ENCODE measurements at regions not wholly inside any gene's neighbourhood (a gene's known extent, or its start where the extent isn't known, plus 50 kb on each side); places are given as distances from the start of the nearest gene placed in this dataset.

GRCh38 chr13:104422668-104423067, 1356.5 kb upstream of the SLC10A2 start:
- H3K4me1 Mint-ChIP-seq (ENCODE audit: low read depth): no peaks in the 10 kb centered on the region
- no peak overlapping the region for H3K4me3 Mint-ChIP-seq (ENCODE audit: unreplicated experiment)
- no peaks in the 10 kb centered on the region for H3K9me3 Mint-ChIP-seq (ENCODE audit: low read depth)
- no peaks in the 10 kb centered on the region for H3K27me3 Mint-ChIP-seq (ENCODE audit: low read depth)
- no peak for DNase-seq (ENCODE audit: low spot score)
- TF ChIP-seq CTCF (IDR thresholded peaks at IDR 0.05): no peak
- H3K36me3 Mint-ChIP-seq (ENCODE audit: low read depth): no peaks in the 10 kb centered on the region
- H3K27ac Mint-ChIP-seq (ENCODE audit: unreplicated experiment): no peak overlapping the region

- no peak for DNase-seq (ENCODE audit: low spot score)
- no peaks in the 10 kb centered on the region for H3K9me3 Mint-ChIP-seq (ENCODE audit: low read depth)
- H3K4me3 Mint-ChIP-seq (ENCODE audit: unreplicated experiment): no peak overlapping the region
- no peak overlapping the region for H3K27ac Mint-ChIP-seq (ENCODE audit: unreplicated experiment)
- H3K4me1 Mint-ChIP-seq (ENCODE audit: low read depth): no peaks in the 10 kb centered on the region
- H3K27me3 Mint-ChIP-seq (ENCODE audit: low read depth): no peaks in the 10 kb centered on the region
- no peaks in the 10 kb centered on the region for H3K36me3 Mint-ChIP-seq (ENCODE audit: low read depth)
- no peak for TF ChIP-seq CTCF (IDR thresholded peaks at IDR 0.05)
Observed at GRCh38 chr13:104416973-104417372, 1350.8 kb upstream of the SLC10A2 start.

GRCh38 chr13:104414771-104415170, 1348.6 kb upstream of the SLC10A2 start:
- no peak for TF ChIP-seq CTCF (IDR thresholded peaks at IDR 0.05)
- Mint-ChIP-seq H3K27me3 (ENCODE audit: low read depth) (no peaks in the 10 kb centered on the region), H3K4me3 (ENCODE audit: unreplicated experiment) (no peak overlapping the region), H3K4me1 (ENCODE audit: low read depth) (peaks cover 5% of the 10 kb centered on the region), H3K9me3 (ENCODE audit: low read depth) (no peaks in the 10 kb centered on the region), H3K36me3 (ENCODE audit: low read depth) (no peaks in the 10 kb centered on the region), H3K27ac (ENCODE audit: unreplicated experiment) (no peak overlapping the region)
- DNase-seq (ENCODE audit: low spot score): no peak

- Mint-ChIP-seq H3K4me3 (ENCODE audit: unreplicated experiment) (no peak overlapping the region), H3K27ac (ENCODE audit: unreplicated experiment) (no peak overlapping the region), H3K27me3 (ENCODE audit: low read depth) (no peaks in the 10 kb centered on the region), H3K36me3 (ENCODE audit: low read depth) (no peaks in the 10 kb centered on the region), H3K4me1 (ENCODE audit: low read depth) (peaks cover 5% of the 10 kb centered on the region), H3K9me3 (ENCODE audit: low read depth) (no peaks in the 10 kb centered on the region)
- no peak for DNase-seq (ENCODE audit: low spot score)
- TF ChIP-seq CTCF (IDR thresholded peaks at IDR 0.05): no peak
Observed at GRCh38 chr13:104414181-104414580, 1348.0 kb upstream of the SLC10A2 start.

- Mint-ChIP-seq H3K4me1 (ENCODE audit: low read depth) (peaks cover 5% of the 10 kb centered on the region), H3K36me3 (ENCODE audit: low read depth) (no peaks in the 10 kb centered on the region), H3K9me3 (ENCODE audit: low read depth) (no peaks in the 10 kb centered on the region), H3K4me3 (ENCODE audit: unreplicated experiment) (no peak overlapping the region), H3K27me3 (ENCODE audit: low read depth) (no peaks in the 10 kb centered on the region), H3K27ac (ENCODE audit: unreplicated experiment) (no peak overlapping the region)
- DNase-seq (ENCODE audit: low spot score): no peak
- no peak for TF ChIP-seq CTCF (IDR thresholded peaks at IDR 0.05)
Observed at GRCh38 chr13:104411141-104411765, 1345.0 kb upstream of the SLC10A2 start.

Data from chondrocyte (in vitro differentiated cells).